OCI-LY1 (cell line): ENCODE measurements at regions not wholly inside any gene's neighbourhood (a gene's known extent, or its start where the extent isn't known, plus 50 kb on each side); places are given as distances from the start of the nearest gene placed in this dataset.
"Not testable (repeated sequence)": the region's sequence is repeated elsewhere in the genome, so short reads cannot be mapped to it uniquely, and the experiment has no call there.

Experiments used
- H2AFZ ChIP-seq: fragments of 200-600 bp; sonication (generic), shearing (Covaris generic); 2 replicates; pipeline ENCODE4 v1.6.0; 2014; ENCODE audit warnings: antibody characterized with exemption, mild to moderate bottlenecking, low read length
- H3F3A ChIP-seq: fragments of 200-600 bp; sonication (generic), shearing (Covaris generic); 2 replicates; pipeline ENCODE4 v1.6.0; 2014; ENCODE audit warnings: mild to moderate bottlenecking, antibody characterized with exemption, low read length, moderate library complexity; ENCODE audit not compliant: insufficient read depth
- H3K27ac ChIP-seq: fragments of 200-600 bp; sonication (generic); 2 replicates; pipeline ENCODE4 v1.5.1; 2014; ENCODE audit warnings: low read length, mixed run types, mild to moderate bottlenecking, low read depth; ENCODE audit not compliant: poor library complexity, severe bottlenecking
- H3K27me3 ChIP-seq: fragments of 200-600 bp; sonication (generic); 2 replicates; pipeline ENCODE4 v1.6.0; 2014; ENCODE audit warnings: antibody characterized with exemption, mild to moderate bottlenecking, low read length, moderate library complexity; ENCODE audit not compliant: insufficient read depth
- H3K36me3 ChIP-seq: fragments of 200-600 bp; sonication (generic); 2 replicates; pipeline ENCODE4 v1.6.1; 2014; ENCODE audit warnings: mild to moderate bottlenecking, antibody characterized with exemption, low read length, moderate library complexity, mixed read lengths; ENCODE audit not compliant: insufficient read depth
- H3K4me1 ChIP-seq: fragments of 200-600 bp; sonication (generic); 2 replicates; pipeline ENCODE4 v1.5.1; 2014; ENCODE audit warnings: mild to moderate bottlenecking, low read length, moderate library complexity; ENCODE audit not compliant: insufficient read depth, severe bottlenecking
- H3K4me2 ChIP-seq: fragments of 200-600 bp; sonication (generic), shearing (Covaris generic); 2 replicates; pipeline ENCODE4 v1.6.1; 2014; ENCODE audit warnings: low read length
- H3K4me3 ChIP-seq: fragments of 200-600 bp; sonication (generic); 2 replicates; pipeline ENCODE4 v1.5.1; 2014; ENCODE audit warnings: low read length, low read depth, mild to moderate bottlenecking, mixed read lengths; ENCODE audit not compliant: poor library complexity, severe bottlenecking
- H3K79me2 ChIP-seq: fragments of 200-600 bp; shearing (Covaris generic); 2 replicates; pipeline ENCODE4 v1.6.1; 2016; ENCODE audit warnings: mixed run types, low read length, mixed read lengths; ENCODE audit not compliant: insufficient read depth
- H3K9ac ChIP-seq: fragments of 200-600 bp; sonication (generic), shearing (Covaris generic); 2 replicates; pipeline ENCODE4 v1.6.1; 2014; ENCODE audit warnings: mild to moderate bottlenecking, low read length, mixed read lengths
- H3K9me2 ChIP-seq: fragments of 200-600 bp; sonication (generic), shearing (Covaris generic); 2 replicates; pipeline ENCODE4 v1.6.1; 2014; ENCODE audit warnings: low read depth, mild to moderate bottlenecking, low read length, mixed read lengths
- H3K9me3 ChIP-seq: fragments of 200-600 bp; shearing (Covaris generic); 2 replicates; pipeline ENCODE4 v1.6.1; 2014; ENCODE audit warnings: low read length, mixed read lengths
- H4K20me1 ChIP-seq: fragments of 200-600 bp; sonication (generic), shearing (Covaris generic); 2 replicates; pipeline ENCODE4 v1.6.0; 2016; ENCODE audit warnings: mild to moderate bottlenecking, low read length; ENCODE audit not compliant: insufficient read depth
- CTCF ChIP-seq: fragments of 200-600 bp; sonication (generic), shearing (Covaris generic); IDR thresholded peaks from 2 replicates; pipeline ENCODE4 v1.5.1; 2017; ENCODE audit warnings: mild to moderate bottlenecking, antibody characterized with exemption, low read length, moderate library complexity, mixed read lengths
- EZH2 ChIP-seq: fragments of 200-600 bp; sonication (generic), shearing (Covaris generic); IDR thresholded peaks from 2 replicates; pipeline ENCODE4 v1.8.0; 2017; ENCODE audit warnings: borderline replicate concordance, mixed run types, mild to moderate bottlenecking, antibody characterized with exemption, low read length, moderate library complexity, mixed read lengths

- Histone ChIP-seq H3K9me3 (no peaks in the 10 kb centered on the region), H3K27me3 (no peaks in the 10 kb centered on the region), H3K36me3 (no peaks in the 10 kb centered on the region), H3K4me1 (no peaks in the 10 kb centered on the region), H2AFZ (no peak overlapping the region), H3K4me2 (no peak overlapping the region), H3F3A (no peaks in the 10 kb centered on the region), H3K27ac (no peak overlapping the region), H3K9ac (no peak overlapping the region), H3K4me3 (no peak overlapping the region), H3K9me2 (no peaks in the 10 kb centered on the region), H3K79me2 (no peaks in the 10 kb centered on the region), H4K20me1 (no peaks in the 10 kb centered on the region)
- TF ChIP-seq CTCF (no peak), EZH2 (no peak)
Observed at GRCh38 chr5:45132972-45133371, 324.2 kb downstream of the MRPS30 start.

GRCh38 chr5:45162974-45163373 lies 354.2 kb downstream of the MRPS30 start:
- Histone ChIP-seq H3K36me3 (no peaks in the 10 kb centered on the region), H3K79me2 (no peaks in the 10 kb centered on the region), H3K4me1 (no peaks in the 10 kb centered on the region), H2AFZ (no peak overlapping the region), H3K27ac (no peak overlapping the region), H3K9me2 (no peaks in the 10 kb centered on the region), H3K27me3 (no peaks in the 10 kb centered on the region), H3K9ac (no peak overlapping the region), H3F3A (no peaks in the 10 kb centered on the region), H4K20me1 (no peaks in the 10 kb centered on the region), H3K4me2 (no peak overlapping the region), H3K4me3 (no peak overlapping the region), H3K9me3 (no peaks in the 10 kb centered on the region)
- no peak for TF ChIP-seq CTCF

GRCh38 chr5:45171563-45171962 lies 362.8 kb downstream of the MRPS30 start:
- no peaks in the 10 kb centered on the region for H3K79me2 ChIP-seq
- no peaks in the 10 kb centered on the region for H3K27me3 ChIP-seq
- no peak overlapping the region for H2AFZ ChIP-seq
- no peaks in the 10 kb centered on the region for H3K36me3 ChIP-seq
- no peaks in the 10 kb centered on the region for H3K9me2 ChIP-seq
- no peaks in the 10 kb centered on the region for H3K9me3 ChIP-seq
- H3K4me3 ChIP-seq, result no peak overlapping the region
- no peak for TF ChIP-seq EZH2
- no peak for TF ChIP-seq CTCF
- H3K9ac ChIP-seq, result no peak overlapping the region
- no peaks in the 10 kb centered on the region for H3F3A ChIP-seq
- H3K27ac ChIP-seq, result no peak overlapping the region
- no peaks in the 10 kb centered on the region for H3K4me1 ChIP-seq
- no peak overlapping the region for H3K4me2 ChIP-seq
- no peaks in the 10 kb centered on the region for H4K20me1 ChIP-seq

- H2AFZ ChIP-seq, H3K9ac ChIP-seq, H3K27me3 ChIP-seq, H3K27ac ChIP-seq, H3K4me3 ChIP-seq, H3K9me2 ChIP-seq, H3K9me3 ChIP-seq, H3F3A ChIP-seq, H3K36me3 ChIP-seq, H3K4me1 ChIP-seq, H3K79me2 ChIP-seq, H3K4me2 ChIP-seq, H4K20me1 ChIP-seq: not testable (repeated sequence)
Observed at GRCh38 chr5:45172634-45173033, 363.9 kb downstream of the MRPS30 start.
